C4-2B (cell line): ENCODE measurements at regions not wholly inside any gene's neighbourhood (a gene's known extent, or its start where the extent isn't known, plus 50 kb on each side); places are given as distances from the start of the nearest gene placed in this dataset.

Experiments used
- CTCF ChIP-seq: fragments of 450-650 bp; conservative IDR thresholded peaks from 2 replicates; pipeline ENCODE4 v1.5.1; 2017; ENCODE audit warnings: mild to moderate bottlenecking
- ZFX ChIP-seq: fragments of 450-650 bp; IDR thresholded peaks from 2 replicates; pipeline ENCODE4 v1.6.1; 2017

GRCh38 chr11:92432515-92432914, 207.9 kb downstream of the FAT3 start:
- TF ChIP-seq CTCF = no peak
- no peak for TF ChIP-seq ZFX
